Lower lobe of right lung (tissue), 2 donors: ENCODE measurements at regions not wholly inside any gene's neighbourhood (a gene's known extent, or its start where the extent isn't known, plus 50 kb on each side); places are given as distances from the start of the nearest gene placed in this dataset.
"Not testable (repeated sequence)": the region's sequence is repeated elsewhere in the genome, so short reads cannot be mapped to it uniquely, and the experiment has no call there.

Experiments
- ATAC-seq, 2 donors: fragments of 200-7000 bp; cut with Tn5 transposase; one replicate each; pipeline ENCODE4 v1.9.1; 2020 to 2022; ENCODE audit warnings: mild to moderate bottlenecking in 2 of 2, moderate library complexity in 2 of 2
- DNase-seq: peaks from one replicate; pipeline ENCODE4 v3.0.0-alpha.2; 2020
- H3K27ac ChIP-seq: fragments of 200-600 bp; one replicate; pipeline ENCODE4 v1.8.0; 2022
- H3K27me3 ChIP-seq: fragments of 200-600 bp; one replicate; pipeline ENCODE4 v1.8.0; 2022; ENCODE audit warnings: low read depth
- H3K36me3 ChIP-seq: fragments of 200-600 bp; one replicate; pipeline ENCODE4 v1.8.0; 2022; ENCODE audit warnings: mild to moderate bottlenecking
- H3K4me1 ChIP-seq: fragments of 200-600 bp; one replicate; pipeline ENCODE4 v1.8.0; 2022
- H3K4me3 ChIP-seq: fragments of 200-600 bp; one replicate; pipeline ENCODE4 v1.8.0; 2022; ENCODE audit warnings: mild to moderate bottlenecking
- H3K9me3 ChIP-seq: fragments of 200-600 bp; one replicate; pipeline ENCODE4 v1.8.0; 2022
- intact Hi-C: fragments of 100-400 bp; cut with DNase I; formaldehyde crosslinking; loops from one replicate; pipeline ENCODE4 v1.11.0; 2022
- TF ChIP-seq, protein P1 (sequence below): fragments of 200-600 bp; IDR thresholded peaks from one replicate; pipeline ENCODE4 v1.8.0; 2022; ENCODE audit warnings: antibody characterized with exemption, mild to moderate bottlenecking
- donor health status: DM: no; HTN: yes; CAD: no; lungs with severe emphysema.

DNA sequence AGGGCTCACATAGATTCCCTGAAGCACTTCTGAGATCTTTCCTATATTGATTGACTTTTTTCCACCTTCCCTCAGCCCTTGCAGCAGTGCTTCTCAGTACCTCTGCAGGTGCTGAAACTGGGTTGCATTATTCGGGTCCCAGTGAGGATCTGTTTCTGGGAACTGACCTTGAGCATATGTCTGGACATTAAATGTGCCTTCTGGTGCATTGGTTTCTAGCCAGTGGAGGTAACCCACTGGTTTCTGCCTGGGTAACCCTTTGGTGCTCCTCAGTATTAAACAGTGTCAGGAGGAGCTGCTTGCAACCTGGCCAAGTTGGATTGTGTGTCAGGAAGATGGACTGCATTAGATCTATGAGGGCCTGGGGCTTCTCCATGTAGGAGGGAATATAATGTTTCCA is 213.3 kb upstream of the KCND2 start:
- TF ChIP-seq, protein P1, sequence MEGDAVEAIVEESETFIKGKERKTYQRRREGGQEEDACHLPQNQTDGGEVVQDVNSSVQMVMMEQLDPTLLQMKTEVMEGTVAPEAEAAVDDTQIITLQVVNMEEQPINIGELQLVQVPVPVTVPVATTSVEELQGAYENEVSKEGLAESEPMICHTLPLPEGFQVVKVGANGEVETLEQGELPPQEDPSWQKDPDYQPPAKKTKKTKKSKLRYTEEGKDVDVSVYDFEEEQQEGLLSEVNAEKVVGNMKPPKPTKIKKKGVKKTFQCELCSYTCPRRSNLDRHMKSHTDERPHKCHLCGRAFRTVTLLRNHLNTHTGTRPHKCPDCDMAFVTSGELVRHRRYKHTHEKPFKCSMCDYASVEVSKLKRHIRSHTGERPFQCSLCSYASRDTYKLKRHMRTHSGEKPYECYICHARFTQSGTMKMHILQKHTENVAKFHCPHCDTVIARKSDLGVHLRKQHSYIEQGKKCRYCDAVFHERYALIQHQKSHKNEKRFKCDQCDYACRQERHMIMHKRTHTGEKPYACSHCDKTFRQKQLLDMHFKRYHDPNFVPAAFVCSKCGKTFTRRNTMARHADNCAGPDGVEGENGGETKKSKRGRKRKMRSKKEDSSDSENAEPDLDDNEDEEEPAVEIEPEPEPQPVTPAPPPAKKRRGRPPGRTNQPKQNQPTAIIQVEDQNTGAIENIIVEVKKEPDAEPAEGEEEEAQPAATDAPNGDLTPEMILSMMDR, result no peak
- no peak overlapping the region for H3K4me3 ChIP-seq
- H3K27me3 ChIP-seq, result no peaks in the 10 kb centered on the region
- intact Hi-C loops, result no loop called here
- ATAC-seq, result no peak
- no peaks in the 10 kb centered on the region for H3K36me3 ChIP-seq
- no peaks in the 10 kb centered on the region for H3K4me1 ChIP-seq
- no peaks in the 10 kb centered on the region for H3K9me3 ChIP-seq
- DNase-seq, result no peak
- no peak overlapping the region for H3K27ac ChIP-seq

DNA sequence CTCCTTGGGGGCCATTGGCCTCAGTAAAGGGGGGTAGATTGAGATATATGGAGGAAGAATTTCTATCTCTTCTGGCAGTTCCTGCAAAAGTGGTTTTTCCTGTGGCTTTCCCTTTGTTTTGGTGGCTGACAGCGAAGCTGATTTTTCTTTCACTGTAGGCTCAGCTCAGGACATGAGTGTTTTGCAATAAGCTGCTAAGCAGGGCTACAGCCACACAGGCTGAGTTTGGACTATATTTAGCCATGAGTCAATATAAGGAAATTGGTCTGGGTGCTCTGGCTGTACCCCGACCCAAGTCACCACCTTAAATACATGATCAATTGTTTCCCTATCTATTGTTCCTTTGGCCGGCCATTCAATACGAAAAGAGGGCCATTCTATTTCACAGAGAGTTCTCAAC is 212.7 kb upstream of the KCND2 start:
- no peaks in the 10 kb centered on the region for H3K27me3 ChIP-seq
- TF ChIP-seq, protein P1, result no peak
- no peaks in the 10 kb centered on the region for H3K9me3 ChIP-seq
- H3K4me3 ChIP-seq, result no peak overlapping the region
- H3K27ac ChIP-seq, result no peak overlapping the region
- H3K36me3 ChIP-seq, result no peaks in the 10 kb centered on the region
- ATAC-seq, result no peak
- no peaks in the 10 kb centered on the region for H3K4me1 ChIP-seq
- DNase-seq, result no peak
- intact Hi-C loops, result no loop called here

DNA sequence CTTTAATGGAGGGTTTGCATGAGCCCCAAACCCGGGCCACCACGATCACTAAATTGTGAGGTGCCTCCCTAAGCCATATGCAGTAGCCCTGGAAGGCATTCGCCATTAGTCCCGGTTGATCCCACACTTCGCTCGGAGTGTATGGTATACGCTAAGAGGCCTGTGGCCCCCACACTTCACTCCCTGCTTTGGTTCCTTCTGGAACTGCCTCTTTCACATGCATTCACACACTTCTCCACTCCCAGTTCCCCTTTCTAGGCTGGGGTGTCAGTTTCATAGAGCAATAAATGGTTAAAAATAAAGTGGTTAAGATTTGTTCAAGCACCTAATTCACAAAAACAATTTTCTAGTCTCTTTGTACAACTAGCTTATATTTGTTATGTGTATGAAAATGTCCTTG is 212.1 kb upstream of the KCND2 start:
- no peak overlapping the region for H3K4me3 ChIP-seq

DNA sequence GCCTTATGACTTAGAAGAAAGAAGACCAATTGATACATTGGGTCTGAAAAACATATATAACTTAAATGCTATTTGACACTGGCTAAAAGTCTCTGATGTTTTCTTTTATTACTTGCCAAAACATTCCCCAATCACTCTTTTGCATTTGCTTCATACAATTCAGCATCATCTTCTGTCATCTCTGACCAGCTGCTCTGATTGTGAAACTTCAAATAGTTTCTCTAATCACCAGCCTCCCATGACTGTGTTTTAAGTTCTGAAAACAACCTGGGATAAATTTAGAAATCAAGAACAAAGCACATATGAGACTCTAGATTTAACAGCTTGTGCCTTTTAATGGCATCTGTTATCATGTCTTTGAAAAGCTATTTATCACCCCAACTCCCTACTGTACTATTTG is 208.4 kb upstream of the KCND2 start:
- Histone ChIP-seq H3K27ac (no peak overlapping the region), H3K36me3 (no peaks in the 10 kb centered on the region), H3K4me3 (no peak overlapping the region), H3K9me3 (no peaks in the 10 kb centered on the region), H3K27me3 (no peaks in the 10 kb centered on the region), H3K4me1 (no peaks in the 10 kb centered on the region)
- no peak for ATAC-seq
- DNase-seq, result no peak
- TF ChIP-seq, protein P1, result no peak
- intact Hi-C loops, result no loop called here

More for the DNA sequence above, 212.1 kb upstream of the KCND2 start:
- peak in 1 of 2 donors; percentile 19 for ATAC-seq
- TF ChIP-seq, protein P1, result no peak
- no peak for DNase-seq
- intact Hi-C loops, result no loop called here
- no peaks in the 10 kb centered on the region for H3K9me3 ChIP-seq
- no peaks in the 10 kb centered on the region for H3K36me3 ChIP-seq
- H3K27ac ChIP-seq, result no peak overlapping the region
- H3K27me3 ChIP-seq, result no peaks in the 10 kb centered on the region
- no peaks in the 10 kb centered on the region for H3K4me1 ChIP-seq

DNA sequence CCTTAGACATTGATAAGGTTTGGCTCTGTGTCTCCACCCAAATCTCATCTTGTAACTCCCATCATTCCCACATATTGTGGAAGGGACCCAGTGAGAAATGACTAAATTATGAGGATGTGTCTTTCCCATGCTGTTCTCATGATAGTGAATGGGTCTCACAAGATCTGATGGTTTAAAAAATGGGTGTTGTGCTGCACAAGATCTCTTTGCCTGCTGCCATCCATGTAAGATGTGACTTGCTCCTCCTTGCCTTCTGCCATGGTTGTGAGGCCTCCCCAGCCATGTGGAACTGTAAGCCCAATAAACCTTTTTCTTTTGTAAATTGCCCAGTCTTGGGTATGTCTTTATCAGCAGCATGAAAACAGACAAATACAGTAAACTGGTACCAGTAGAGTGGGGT is 206.1 kb upstream of the KCND2 start:
- H3K4me1 ChIP-seq, DNase-seq, ATAC-seq, H3K9me3 ChIP-seq, H3K36me3 ChIP-seq, intact Hi-C loops, H3K4me3 ChIP-seq, H3K27me3 ChIP-seq, H3K27ac ChIP-seq: not testable (repeated sequence)

DNA sequence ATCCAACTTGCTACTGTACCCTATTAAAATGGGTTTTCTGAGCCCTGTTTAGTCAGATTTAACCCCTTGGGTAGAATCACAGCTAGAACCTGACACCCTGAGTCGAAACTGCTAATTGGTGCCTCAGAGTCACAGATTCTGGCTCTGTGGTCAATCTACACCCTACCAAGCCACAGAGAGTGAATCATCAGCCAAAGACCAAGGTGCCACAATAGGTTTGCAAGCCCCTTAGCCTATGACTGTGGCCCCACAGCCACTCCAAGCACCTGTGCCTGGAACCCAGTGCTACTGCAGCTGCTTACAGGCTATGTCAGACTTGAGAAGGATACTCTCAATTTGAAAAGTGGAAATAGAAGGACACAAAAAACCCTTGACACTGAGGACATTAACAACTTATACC is 202.8 kb upstream of the KCND2 start:
- intact Hi-C loops, result no loop called here
- Histone ChIP-seq H3K27ac (no peak overlapping the region), H3K4me3 (no peak overlapping the region), H3K9me3 (no peaks in the 10 kb centered on the region), H3K36me3 (no peaks in the 10 kb centered on the region), H3K27me3 (no peaks in the 10 kb centered on the region), H3K4me1 (no peaks in the 10 kb centered on the region)
- ATAC-seq, result no peak
- no peak for DNase-seq
- TF ChIP-seq, protein P1, result no peak
